HL-60 (cell line): ENCODE measurements at regions not wholly inside any gene's neighbourhood (a gene's known extent, or its start where the extent isn't known, plus 50 kb on each side); places are given as distances from the start of the nearest gene placed in this dataset.

Source experiments
- DNase-seq, 2 experiments: peaks; one replicate each; pipeline ENCODE4 v3.0.0-alpha.2; 2010 to 2020; ENCODE audit warnings: low read depth in 1 of 2, low spot score in 1 of 2
- H3K27ac ChIP-seq: fragments of 250-450 bp; sonication (Bioruptor Pico); replicated peaks from 2 replicates; pipeline ENCODE4 v1.5.1; 2020; ENCODE audit warnings: mild to moderate bottlenecking, moderate library complexity
- H3K27me3 ChIP-seq: fragments of 250-450 bp; sonication (Bioruptor Pico); 2 replicates; pipeline ENCODE4 v1.5.1; 2021; ENCODE audit warnings: mild to moderate bottlenecking, moderate library complexity; ENCODE audit not compliant: insufficient read depth, poor library complexity, severe bottlenecking
- H3K4me3 ChIP-seq: replicated peaks from 2 replicates; pipeline ENCODE4 v1.5.1; 2011; ENCODE audit warnings: mild to moderate bottlenecking, control low read depth, low read length; ENCODE audit not compliant: insufficient read depth
- CTCF ChIP-seq: IDR thresholded peaks from one replicate; pipeline ENCODE4 v1.5.1; 2011; ENCODE audit warnings: low read length, control low read depth, inconsistent platforms; ENCODE audit not compliant: insufficient read depth
- GABPA ChIP-seq: IDR thresholded peaks from 2 replicates; pipeline ENCODE4 v1.6.1; 2012; ENCODE audit warnings: low read depth
- POLR2AphosphoS5 ChIP-seq: IDR thresholded peaks from 2 replicates; pipeline ENCODE4 v1.6.1; 2012; ENCODE audit warnings: low read depth
- SPI1 ChIP-seq: IDR thresholded peaks from 2 replicates; pipeline ENCODE4 v1.6.1; 2012; ENCODE audit warnings: low read depth, mild to moderate bottlenecking, borderline replicate concordance
- TF ChIP-seq, protein P1 (sequence below): IDR thresholded peaks from 2 replicates; pipeline ENCODE4 v1.6.1; 2012; ENCODE audit warnings: low read depth; ENCODE audit not compliant: insufficient replicate concordance

GRCh38 chr2:67857836-67858235, 205.0 kb downstream of the C1D start:
- no peak overlapping the region for H3K27ac ChIP-seq
- no peak overlapping the region for H3K4me3 ChIP-seq
- no peak for DNase-seq
- TF ChIP-seq GABPA (no peak), POLR2AphosphoS5 (no peak), CTCF (no peak)
- H3K27me3 ChIP-seq = peaks cover 4% of the 10 kb centered on the region

- Histone ChIP-seq H3K27me3 (peaks cover 2% of the 10 kb centered on the region), H3K27ac (no peak overlapping the region), H3K4me3 (no peak overlapping the region)
- DNase-seq = no peak
- TF ChIP-seq SPI1 = no peak
Observed at GRCh38 chr2:67858886-67859285, 203.9 kb downstream of the C1D start.

GRCh38 chr2:67865917-67866316, 196.9 kb downstream of the C1D start:
- Histone ChIP-seq H3K27me3 (peaks cover 12% of the 10 kb centered on the region), H3K27ac (no peak overlapping the region), H3K4me3 (no peak overlapping the region)
- no peak for TF ChIP-seq SPI1
- no peak for TF ChIP-seq GABPA
- TF ChIP-seq CTCF = no peak
- TF ChIP-seq, protein P1, sequence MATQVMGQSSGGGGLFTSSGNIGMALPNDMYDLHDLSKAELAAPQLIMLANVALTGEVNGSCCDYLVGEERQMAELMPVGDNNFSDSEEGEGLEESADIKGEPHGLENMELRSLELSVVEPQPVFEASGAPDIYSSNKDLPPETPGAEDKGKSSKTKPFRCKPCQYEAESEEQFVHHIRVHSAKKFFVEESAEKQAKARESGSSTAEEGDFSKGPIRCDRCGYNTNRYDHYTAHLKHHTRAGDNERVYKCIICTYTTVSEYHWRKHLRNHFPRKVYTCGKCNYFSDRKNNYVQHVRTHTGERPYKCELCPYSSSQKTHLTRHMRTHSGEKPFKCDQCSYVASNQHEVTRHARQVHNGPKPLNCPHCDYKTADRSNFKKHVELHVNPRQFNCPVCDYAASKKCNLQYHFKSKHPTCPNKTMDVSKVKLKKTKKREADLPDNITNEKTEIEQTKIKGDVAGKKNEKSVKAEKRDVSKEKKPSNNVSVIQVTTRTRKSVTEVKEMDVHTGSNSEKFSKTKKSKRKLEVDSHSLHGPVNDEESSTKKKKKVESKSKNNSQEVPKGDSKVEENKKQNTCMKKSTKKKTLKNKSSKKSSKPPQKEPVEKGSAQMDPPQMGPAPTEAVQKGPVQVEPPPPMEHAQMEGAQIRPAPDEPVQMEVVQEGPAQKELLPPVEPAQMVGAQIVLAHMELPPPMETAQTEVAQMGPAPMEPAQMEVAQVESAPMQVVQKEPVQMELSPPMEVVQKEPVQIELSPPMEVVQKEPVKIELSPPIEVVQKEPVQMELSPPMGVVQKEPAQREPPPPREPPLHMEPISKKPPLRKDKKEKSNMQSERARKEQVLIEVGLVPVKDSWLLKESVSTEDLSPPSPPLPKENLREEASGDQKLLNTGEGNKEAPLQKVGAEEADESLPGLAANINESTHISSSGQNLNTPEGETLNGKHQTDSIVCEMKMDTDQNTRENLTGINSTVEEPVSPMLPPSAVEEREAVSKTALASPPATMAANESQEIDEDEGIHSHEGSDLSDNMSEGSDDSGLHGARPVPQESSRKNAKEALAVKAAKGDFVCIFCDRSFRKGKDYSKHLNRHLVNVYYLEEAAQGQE = no peak
- TF ChIP-seq POLR2AphosphoS5 = no peak
- no peak for DNase-seq

- peaks cover 12% of the 10 kb centered on the region for H3K27me3 ChIP-seq
- TF ChIP-seq CTCF = no peak
- no peak for TF ChIP-seq POLR2AphosphoS5
- TF ChIP-seq, protein P1 = no peak
- TF ChIP-seq SPI1 = no peak
- H3K4me3 ChIP-seq = no peak overlapping the region
- H3K27ac ChIP-seq = no peak overlapping the region
- DNase-seq = no peak
Observed at GRCh38 chr2:67867735-67868134, 195.1 kb downstream of the C1D start.
